Right atrium auricular region (tissue), 2 donors: ENCODE measurements at regions not wholly inside any gene's neighbourhood (a gene's known extent, or its start where the extent isn't known, plus 50 kb on each side); places are given as distances from the start of the nearest gene placed in this dataset.

Experiments
- DNase-seq: peaks from one replicate; pipeline ENCODE4 v3.0.0-alpha.2; 2019; ENCODE audit warnings: low spot score
- H3K27ac ChIP-seq, 2 donors: fragments of 200-600 bp; sonication (generic); 1 replicate in 1 of 2; 2 replicates in 1 of 2; pipeline ENCODE4 v1.5.1; 2016 to 2019
- H3K27me3 ChIP-seq, 2 donors: fragments of 200-600 bp; sonication (generic); one replicate each; pipeline versions ENCODE4 v1.5.1 to v1.6.0; 2017 to 2019
- H3K36me3 ChIP-seq: fragments of 200-600 bp; sonication (generic); one replicate; pipeline ENCODE4 v1.5.1; 2016
- H3K4me1 ChIP-seq, 2 donors: fragments of 200-600 bp; sonication (generic); one replicate each; pipeline versions ENCODE4 v1.5.1 to v1.6.0; 2017 to 2019
- H3K4me3 ChIP-seq, 2 donors: fragments of 200-600 bp; sonication (generic); 1 replicate in 1 of 2; 2 replicates in 1 of 2; pipeline ENCODE4 v1.5.1; 2017 to 2019; ENCODE audit warnings: mild to moderate bottlenecking in 1 of 2, moderate library complexity in 1 of 2
- H3K9me3 ChIP-seq, 2 donors: fragments of 200-600 bp; sonication (generic); one replicate each; pipeline ENCODE4 v1.5.1; 2019
- CTCF ChIP-seq, 2 donors: fragments of 200-600 bp; sonication (generic); IDR thresholded peaks; one replicate each; pipeline ENCODE4 v1.5.1; 2019; ENCODE audit warnings: antibody characterized with exemption in 2 of 2

GRCh38 chr16:80404847-80405246 lies 135.9 kb upstream of the DYNLRB2 start:
- peaks cover 0 to 2% of the 10 kb centered on the region in 2 donors for H3K27me3 ChIP-seq
- no peak for TF ChIP-seq CTCF (IDR thresholded peaks at IDR 0.05)

GRCh38 chr16:80403894-80404293 lies 136.9 kb upstream of the DYNLRB2 start:
- Histone ChIP-seq H3K4me3 (no peak overlapping the region), H3K36me3 (no peaks in the 10 kb centered on the region), H3K9me3 (no peaks in the 10 kb centered on the region), H3K27me3 (peaks cover 0 to 2% of the 10 kb centered on the region in 2 donors), H3K4me1 (no peaks in the 10 kb centered on the region), H3K27ac (no peak overlapping the region)
- TF ChIP-seq CTCF (IDR thresholded peaks at IDR 0.05) = no peak
- DNase-seq = no peak

More at GRCh38 chr16:80404847-80405246, 135.9 kb upstream of the DYNLRB2 start:
- H3K27ac ChIP-seq = no peak overlapping the region
- DNase-seq = no peak
- H3K4me1 ChIP-seq = no peaks in the 10 kb centered on the region
- no peaks in the 10 kb centered on the region for H3K9me3 ChIP-seq
- no peaks in the 10 kb centered on the region for H3K36me3 ChIP-seq
- no peak overlapping the region for H3K4me3 ChIP-seq

- Histone ChIP-seq H3K9me3 (peaks cover 0 to 6% of the 10 kb centered on the region in 2 donors), H3K27ac (no peak overlapping the region), H3K4me3 (no peak overlapping the region), H3K36me3 (no peaks in the 10 kb centered on the region), H3K27me3 (no peaks in the 10 kb centered on the region), H3K4me1 (no peaks in the 10 kb centered on the region)
- DNase-seq = no peak
- no peak for TF ChIP-seq CTCF (IDR thresholded peaks at IDR 0.05)
These were observed 149.8 kb upstream of the DYNLRB2 start for GRCh38 chr16:80390871-80391489.

- H3K27ac ChIP-seq = no peak overlapping the region
- H3K36me3 ChIP-seq = no peaks in the 10 kb centered on the region
- H3K9me3 ChIP-seq = peaks cover 0 to 6% of the 10 kb centered on the region in 2 donors
- no peaks in the 10 kb centered on the region for H3K27me3 ChIP-seq
- H3K4me1 ChIP-seq = no peaks in the 10 kb centered on the region
- DNase-seq = no peak
- no peak for TF ChIP-seq CTCF (IDR thresholded peaks at IDR 0.05)
- no peak overlapping the region for H3K4me3 ChIP-seq
These were observed 150.7 kb upstream of the DYNLRB2 start for GRCh38 chr16:80390046-80390445.

- Histone ChIP-seq H3K27ac (no peak overlapping the region), H3K4me3 (no peak overlapping the region), H3K4me1 (no peaks in the 10 kb centered on the region), H3K36me3 (no peaks in the 10 kb centered on the region), H3K9me3 (peaks cover 0 to 4% of the 10 kb centered on the region in 2 donors), H3K27me3 (no peaks in the 10 kb centered on the region)
- no peak for DNase-seq
- TF ChIP-seq CTCF (IDR thresholded peaks at IDR 0.05) = no peak
These were observed 151.5 kb upstream of the DYNLRB2 start for GRCh38 chr16:80389338-80389737.
